ENCODE measurements at regions not wholly inside any gene's neighbourhood (a gene's known extent, or its start where the extent isn't known, plus 50 kb on each side); places are given as distances from the start of the nearest gene placed in this dataset.

- TF ChIP-seq, protein P1, sequence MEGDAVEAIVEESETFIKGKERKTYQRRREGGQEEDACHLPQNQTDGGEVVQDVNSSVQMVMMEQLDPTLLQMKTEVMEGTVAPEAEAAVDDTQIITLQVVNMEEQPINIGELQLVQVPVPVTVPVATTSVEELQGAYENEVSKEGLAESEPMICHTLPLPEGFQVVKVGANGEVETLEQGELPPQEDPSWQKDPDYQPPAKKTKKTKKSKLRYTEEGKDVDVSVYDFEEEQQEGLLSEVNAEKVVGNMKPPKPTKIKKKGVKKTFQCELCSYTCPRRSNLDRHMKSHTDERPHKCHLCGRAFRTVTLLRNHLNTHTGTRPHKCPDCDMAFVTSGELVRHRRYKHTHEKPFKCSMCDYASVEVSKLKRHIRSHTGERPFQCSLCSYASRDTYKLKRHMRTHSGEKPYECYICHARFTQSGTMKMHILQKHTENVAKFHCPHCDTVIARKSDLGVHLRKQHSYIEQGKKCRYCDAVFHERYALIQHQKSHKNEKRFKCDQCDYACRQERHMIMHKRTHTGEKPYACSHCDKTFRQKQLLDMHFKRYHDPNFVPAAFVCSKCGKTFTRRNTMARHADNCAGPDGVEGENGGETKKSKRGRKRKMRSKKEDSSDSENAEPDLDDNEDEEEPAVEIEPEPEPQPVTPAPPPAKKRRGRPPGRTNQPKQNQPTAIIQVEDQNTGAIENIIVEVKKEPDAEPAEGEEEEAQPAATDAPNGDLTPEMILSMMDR (conservative IDR thresholded peaks at IDR 0.05), result no peak
- 91 to 100% methylated on average over 1 of the region's 1 CpG for WGBS, 2 experiments (ENCODE audit: insufficient coverage in 1 of 2, insufficient read length in 1 of 2)
Observed at GRCh38 chr7:79540592-79540991, 87.1 kb upstream of the MAGI2 start.

GRCh38 chr7:79534128-79534527, 80.7 kb upstream of the MAGI2 start:
- H3K4me3 Mint-ChIP-seq, result no peak overlapping the region
- H3K27ac Mint-ChIP-seq, result no peak overlapping the region
- TF ChIP-seq, protein P1 (conservative IDR thresholded peaks at IDR 0.05), result no peak
- Histone ChIP-seq H3K9ac (ENCODE audit: extremely low read depth, low read length, poor library complexity, severe bottlenecking) (no peak overlapping the region), H3K4me3 (ENCODE audit: low read length) (no peak overlapping the region), H3K9me3 (ENCODE audit: control insufficient read depth, low read length) (no peaks in the 10 kb centered on the region), H3K4me1 (ENCODE audit: control insufficient read depth, insufficient read depth, low read length) (no peaks in the 10 kb centered on the region), H3K27ac (ENCODE audit: low read depth, low read length) (no peak overlapping the region), H3K36me3 (ENCODE audit: control insufficient read depth, insufficient read depth, low read length) (no peaks in the 10 kb centered on the region), H3K27me3 (ENCODE audit: control insufficient read depth, insufficient read depth, low read length, poor library complexity, severe bottlenecking) (no peaks in the 10 kb centered on the region)
- H3K4me1 Mint-ChIP-seq, result no peaks in the 10 kb centered on the region
- H3K27me3 Mint-ChIP-seq (ENCODE audit: insufficient read depth), result no peaks in the 10 kb centered on the region
- H3K36me3 Mint-ChIP-seq (ENCODE audit: low read depth), result no peaks in the 10 kb centered on the region
- no peaks in the 10 kb centered on the region for H3K9me3 Mint-ChIP-seq
- DNase-seq, result no peak
- WGBS, 2 experiments (ENCODE audit: insufficient coverage in 1 of 2, insufficient read length in 1 of 2), result 83 to 95% methylated on average over 1 of the region's 1 CpG

More at GRCh38 chr7:79540592-79540991, 87.1 kb upstream of the MAGI2 start:
- no peaks in the 10 kb centered on the region for H3K27me3 ChIP-seq (ENCODE audit: control insufficient read depth, insufficient read depth, low read length, poor library complexity, severe bottlenecking)
- Mint-ChIP-seq H3K27ac (no peak overlapping the region), H3K36me3 (ENCODE audit: low read depth) (no peaks in the 10 kb centered on the region), H3K4me3 (no peak overlapping the region), H3K9me3 (no peaks in the 10 kb centered on the region), H3K27me3 (ENCODE audit: insufficient read depth) (no peaks in the 10 kb centered on the region), H3K4me1 (no peaks in the 10 kb centered on the region)
- no peak for DNase-seq
- no peaks in the 10 kb centered on the region for H3K9me3 ChIP-seq (ENCODE audit: control insufficient read depth, low read length)
- H3K9ac ChIP-seq (ENCODE audit: extremely low read depth, low read length, poor library complexity, severe bottlenecking), result no peak overlapping the region
- no peaks in the 10 kb centered on the region for H3K4me1 ChIP-seq (ENCODE audit: control insufficient read depth, insufficient read depth, low read length)
- no peak overlapping the region for H3K27ac ChIP-seq (ENCODE audit: low read depth, low read length)
- H3K4me3 ChIP-seq (ENCODE audit: low read length), result no peak overlapping the region
- no peaks in the 10 kb centered on the region for H3K36me3 ChIP-seq (ENCODE audit: control insufficient read depth, insufficient read depth, low read length)

DNA sequence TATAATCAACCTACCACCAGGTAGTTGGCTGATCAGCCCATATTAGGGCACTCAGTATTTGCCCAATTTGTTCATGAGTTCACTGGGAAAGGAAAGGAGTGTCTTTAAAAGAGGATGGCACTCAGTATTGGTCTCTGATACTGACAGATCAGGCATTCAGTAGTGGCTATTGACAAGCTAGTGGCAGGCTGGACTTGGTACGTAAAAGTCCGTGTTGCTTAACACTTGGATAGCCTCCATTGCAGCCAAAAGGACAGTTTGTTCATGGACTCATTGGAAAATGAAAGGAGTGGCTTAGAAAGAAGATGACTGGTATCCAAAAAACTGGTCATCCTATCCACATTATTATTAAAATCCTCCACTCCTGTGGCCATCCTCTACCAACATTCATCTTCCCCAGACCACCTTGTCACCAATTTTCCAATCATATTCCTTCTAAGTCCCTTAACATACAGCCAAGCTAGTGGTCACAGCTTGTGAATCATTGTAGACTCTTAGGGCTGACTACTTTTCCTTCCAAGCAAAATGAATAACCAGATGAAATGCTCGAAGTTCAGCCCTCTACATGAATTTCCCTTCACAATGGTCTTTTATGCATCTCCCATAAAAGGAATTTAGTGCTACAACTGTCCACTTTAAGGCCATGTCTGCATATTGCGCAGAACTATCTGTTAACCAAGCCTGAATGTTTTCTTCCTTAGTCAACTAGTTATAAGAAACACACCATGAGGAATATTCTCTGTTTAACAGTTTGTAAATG, 78.6 kb upstream of the MAGI2 start:
- DNase-seq, result no peak
- Histone ChIP-seq H3K9ac (ENCODE audit: extremely low read depth, low read length, poor library complexity, severe bottlenecking) (no peak overlapping the region), H3K4me1 (ENCODE audit: control insufficient read depth, insufficient read depth, low read length) (no peaks in the 10 kb centered on the region), H3K27me3 (ENCODE audit: control insufficient read depth, insufficient read depth, low read length, poor library complexity, severe bottlenecking) (no peaks in the 10 kb centered on the region), H3K4me3 (ENCODE audit: low read length) (no peak overlapping the region), H3K27ac (ENCODE audit: low read depth, low read length) (no peak overlapping the region), H3K36me3 (ENCODE audit: control insufficient read depth, insufficient read depth, low read length) (no peaks in the 10 kb centered on the region), H3K9me3 (ENCODE audit: control insufficient read depth, low read length) (no peaks in the 10 kb centered on the region)
- Mint-ChIP-seq H3K9me3 (no peaks in the 10 kb centered on the region), H3K4me3 (no peak overlapping the region), H3K36me3 (ENCODE audit: low read depth) (no peaks in the 10 kb centered on the region), H3K4me1 (no peaks in the 10 kb centered on the region), H3K27ac (no peak overlapping the region), H3K27me3 (ENCODE audit: insufficient read depth) (no peaks in the 10 kb centered on the region)
- 93 to 94% methylated on average over 3 to 4 of the region's 4 CpGs for WGBS, 2 experiments (ENCODE audit: insufficient coverage in 1 of 2, insufficient read length in 1 of 2)
- TF ChIP-seq, protein P1 (conservative IDR thresholded peaks at IDR 0.05), result no peak

Data from endodermal cell (in vitro differentiated cells).